OCI-M1 (cell line): ENCODE measurements at regions not wholly inside any gene's neighbourhood (a gene's known extent, or its start where the extent isn't known, plus 50 kb on each side); places are given as distances from the start of the nearest gene placed in this dataset.
"Not testable (repeated sequence)": the region's sequence is repeated elsewhere in the genome, so short reads cannot be mapped to it uniquely, and the experiment has no call there.

Experiments used
- DNase-seq: peaks from one replicate; lab custom pipeline; 2025; lab: John Stamatoyannopoulos, UW

- DNase-seq: no peak
These were observed 69.1 kb upstream of the ADTRP start for GRCh38 chr6:11847515-11848345.

GRCh38 chr6:11847068-11847467 is 68.5 kb upstream of the ADTRP start:
- DNase-seq: not testable (repeated sequence)

GRCh38 chr6:11845664-11846577 is 67.3 kb upstream of the ADTRP start:
- DNase-seq: no peak

- DNase-seq: not testable (repeated sequence)
These were observed 64.2 kb upstream of the ADTRP start for GRCh38 chr6:11842795-11843194.

GRCh38 chr6:11835065-11835464 is 56.5 kb upstream of the ADTRP start:
- DNase-seq: no peak

- DNase-seq: peak; percentile 54
These were observed 55.3 kb upstream of the ADTRP start for GRCh38 chr6:11833626-11834592.

GRCh38 chr6:11831653-11832052 is 53.0 kb upstream of the ADTRP start:
- no peak for DNase-seq

GRCh38 chr6:11830520-11830919 is 51.9 kb upstream of the ADTRP start:
- DNase-seq: no peak

- no peak for DNase-seq
These were observed 51.5 kb upstream of the ADTRP start for GRCh38 chr6:11830105-11830504.

GRCh38 chr6:11828262-11828870 is 49.8 kb upstream of the ADTRP start:
- no peak for DNase-seq
